Fibroblast of lung (primary cell): ENCODE measurements at regions not wholly inside any gene's neighbourhood (a gene's known extent, or its start where the extent isn't known, plus 50 kb on each side); places are given as distances from the start of the nearest gene placed in this dataset.

Source experiments
- DNase-seq, 2 donors: peaks; one replicate each; pipeline versions ENCODE4 v3.0.0 to v3.0.0-alpha.2; 2010; ENCODE audit warnings: low read depth in 2 of 2
- H2AFZ ChIP-seq: 2 replicates; pipeline ENCODE4 v1.5.1; 2012; ENCODE audit warnings: low read length, control low read depth, inconsistent platforms
- H3K27ac ChIP-seq: 2 replicates; pipeline ENCODE4 v1.5.1; 2011; ENCODE audit warnings: low read length, control low read depth; ENCODE audit not compliant: insufficient read depth
- H3K27me3 ChIP-seq: 2 replicates; pipeline ENCODE4 v1.5.1; 2011; ENCODE audit warnings: mild to moderate bottlenecking, low read length; ENCODE audit not compliant: control insufficient read depth, insufficient read depth
- H3K36me3 ChIP-seq: 2 replicates; pipeline ENCODE4 v1.5.1; 2011; ENCODE audit warnings: low read length; ENCODE audit not compliant: control insufficient read depth, insufficient read depth
- H3K4me1 ChIP-seq: 2 replicates; pipeline ENCODE4 v1.5.1; 2011; ENCODE audit warnings: low read length; ENCODE audit not compliant: control insufficient read depth, insufficient read depth; ENCODE audit errors: extremely low read depth
- H3K4me2 ChIP-seq: 2 replicates; pipeline ENCODE4 v1.5.1; 2011; ENCODE audit warnings: low read length, control low read depth; ENCODE audit not compliant: insufficient read depth; ENCODE audit errors: extremely low read depth
- H3K4me3 ChIP-seq, 4 experiments: fragments of 200-600 bp in 1 of 4; sonication (generic) in 1 of 4; replicated peaks in 1 of 4; 2 replicates each; pipeline ENCODE4 v1.5.1; 2011 to 2016; ENCODE audit warnings: low read length in 4 of 4, low read depth in 3 of 4, mild to moderate bottlenecking in 3 of 4, control low read depth in 2 of 4, inconsistent platforms in 1 of 4, mixed read lengths in 1 of 4; ENCODE audit not compliant: insufficient read depth in 1 of 4; ENCODE audit errors: control extremely low read depth in 1 of 4
- H3K79me2 ChIP-seq: 2 replicates; pipeline ENCODE4 v1.5.1; 2012; ENCODE audit warnings: mild to moderate bottlenecking, low read length, inconsistent platforms; ENCODE audit not compliant: control insufficient read depth, insufficient read depth
- H3K9ac ChIP-seq: 2 replicates; pipeline ENCODE4 v1.5.1; 2011; ENCODE audit warnings: mild to moderate bottlenecking, low read length, control low read depth; ENCODE audit not compliant: insufficient read depth
- H3K9me3 ChIP-seq: 2 replicates; pipeline ENCODE4 v1.5.1; 2012; ENCODE audit warnings: low read depth, low read length; ENCODE audit not compliant: control insufficient read depth, insufficient read depth
- H4K20me1 ChIP-seq: 2 replicates; pipeline ENCODE4 v1.5.1; 2011; ENCODE audit warnings: low read length; ENCODE audit not compliant: control insufficient read depth, insufficient read depth; ENCODE audit errors: extremely low read depth
- EZH2 ChIP-seq: IDR thresholded peaks from 2 replicates; pipeline ENCODE4 v1.5.1; 2012; ENCODE audit warnings: low read length, control low read depth, mild to moderate bottlenecking; ENCODE audit errors: missing control alignments
- TF ChIP-seq, protein P1 (sequence below), 2 donors: IDR thresholded peaks in 1 of 2; conservative IDR thresholded peaks in 1 of 2; 1 replicate in 1 of 2; 2 replicates in 1 of 2; pipeline ENCODE4 v1.5.1; 2011 to 2012; ENCODE audit warnings: low read length in 2 of 2, control low read depth in 1 of 2, inconsistent platforms in 1 of 2, low read depth in 1 of 2, mild to moderate bottlenecking in 1 of 2

DNA sequence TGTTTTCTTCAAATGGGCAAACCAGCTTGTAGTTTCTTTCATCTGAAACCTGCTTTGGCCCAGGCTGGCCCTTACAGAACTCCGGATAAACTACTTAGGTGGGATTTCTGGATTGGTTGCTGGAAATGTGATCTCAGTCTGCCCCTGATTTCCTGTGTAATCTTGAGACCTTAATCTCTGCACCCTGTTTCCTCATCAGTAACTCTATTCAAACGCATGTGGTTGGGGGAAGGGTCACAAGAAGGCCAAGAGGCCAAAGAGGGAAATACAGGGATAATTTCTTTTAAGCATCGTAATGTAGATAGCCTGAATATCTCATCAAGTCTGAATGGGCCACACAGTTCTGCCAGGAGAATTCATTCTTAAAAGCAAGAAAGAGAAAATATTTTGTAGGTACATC, 483.6 kb downstream of the LTN1 start:
- Histone ChIP-seq H3K27ac (no peak overlapping the region), H4K20me1 (no peaks in the 10 kb centered on the region), H3K27me3 (no peaks in the 10 kb centered on the region), H3K79me2 (no peaks in the 10 kb centered on the region), H2AFZ (no peak overlapping the region), H3K4me2 (no peak overlapping the region), H3K9me3 (no peaks in the 10 kb centered on the region), H3K9ac (no peak overlapping the region), H3K4me1 (no peaks in the 10 kb centered on the region), H3K36me3 (no peaks in the 10 kb centered on the region), H3K4me3 (no peak overlapping the region)
- no peak for DNase-seq
- TF ChIP-seq, protein P1, sequence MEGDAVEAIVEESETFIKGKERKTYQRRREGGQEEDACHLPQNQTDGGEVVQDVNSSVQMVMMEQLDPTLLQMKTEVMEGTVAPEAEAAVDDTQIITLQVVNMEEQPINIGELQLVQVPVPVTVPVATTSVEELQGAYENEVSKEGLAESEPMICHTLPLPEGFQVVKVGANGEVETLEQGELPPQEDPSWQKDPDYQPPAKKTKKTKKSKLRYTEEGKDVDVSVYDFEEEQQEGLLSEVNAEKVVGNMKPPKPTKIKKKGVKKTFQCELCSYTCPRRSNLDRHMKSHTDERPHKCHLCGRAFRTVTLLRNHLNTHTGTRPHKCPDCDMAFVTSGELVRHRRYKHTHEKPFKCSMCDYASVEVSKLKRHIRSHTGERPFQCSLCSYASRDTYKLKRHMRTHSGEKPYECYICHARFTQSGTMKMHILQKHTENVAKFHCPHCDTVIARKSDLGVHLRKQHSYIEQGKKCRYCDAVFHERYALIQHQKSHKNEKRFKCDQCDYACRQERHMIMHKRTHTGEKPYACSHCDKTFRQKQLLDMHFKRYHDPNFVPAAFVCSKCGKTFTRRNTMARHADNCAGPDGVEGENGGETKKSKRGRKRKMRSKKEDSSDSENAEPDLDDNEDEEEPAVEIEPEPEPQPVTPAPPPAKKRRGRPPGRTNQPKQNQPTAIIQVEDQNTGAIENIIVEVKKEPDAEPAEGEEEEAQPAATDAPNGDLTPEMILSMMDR (conservative IDR thresholded peaks at IDR 0.05 in 1 of 2, IDR thresholded peaks at IDR 0.05 in 1 of 2; ENCODE audit: low read depth in 1 of 2, low read length in 2 of 2) = no peak
- no peak for TF ChIP-seq EZH2

DNA sequence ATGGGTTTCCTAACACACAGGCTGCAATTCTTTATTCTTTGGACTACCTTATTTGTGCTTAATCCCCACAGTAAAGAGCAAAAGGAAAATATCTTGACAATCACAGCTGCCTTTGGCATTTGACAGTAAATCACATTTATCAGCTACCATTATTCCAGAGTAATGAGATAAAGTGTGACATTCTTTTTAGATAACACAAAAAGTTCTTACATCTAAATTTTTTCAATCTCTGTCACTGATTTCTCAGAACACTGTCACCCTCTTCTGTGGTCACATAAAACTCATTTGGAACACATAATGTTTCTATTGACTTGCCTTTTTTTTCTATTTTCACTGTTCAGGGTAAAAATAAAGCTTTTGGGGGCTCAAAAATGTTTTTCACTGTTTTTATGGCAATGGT, 484.6 kb downstream of the LTN1 start:
- H3K4me1 ChIP-seq = no peaks in the 10 kb centered on the region
- H2AFZ ChIP-seq = no peak overlapping the region
- no peaks in the 10 kb centered on the region for H3K9me3 ChIP-seq
- TF ChIP-seq EZH2 = no peak
- TF ChIP-seq, protein P1 (conservative IDR thresholded peaks at IDR 0.05 in 1 of 2, IDR thresholded peaks at IDR 0.05 in 1 of 2; ENCODE audit: low read depth in 1 of 2, low read length in 2 of 2) = no peak
- no peak overlapping the region for H3K4me2 ChIP-seq
- H3K27ac ChIP-seq = no peak overlapping the region
- no peaks in the 10 kb centered on the region for H3K36me3 ChIP-seq
- H3K79me2 ChIP-seq = no peaks in the 10 kb centered on the region
- H3K4me3 ChIP-seq = no peak overlapping the region
- no peaks in the 10 kb centered on the region for H4K20me1 ChIP-seq
- DNase-seq = no peak
- no peak overlapping the region for H3K9ac ChIP-seq
- no peaks in the 10 kb centered on the region for H3K27me3 ChIP-seq

DNA sequence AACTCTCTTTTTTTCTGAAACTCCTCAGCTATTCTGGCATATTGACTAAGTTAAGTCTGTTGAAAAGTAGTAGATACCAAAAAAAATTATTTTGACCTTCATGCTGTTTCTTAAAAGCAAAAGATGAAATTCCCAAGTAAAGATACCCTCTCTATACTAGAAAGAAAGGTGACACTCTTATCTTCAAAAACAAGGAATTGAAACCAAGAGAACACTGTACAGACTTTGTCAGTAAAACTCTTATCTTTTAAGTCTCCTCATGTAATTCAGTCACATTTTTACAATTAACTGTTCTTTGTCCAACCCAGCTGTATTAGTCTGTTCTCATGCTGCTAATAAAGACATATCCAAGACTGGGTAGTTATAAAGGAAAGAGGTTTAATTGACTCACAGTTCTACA, 496.2 kb downstream of the LTN1 start:
- TF ChIP-seq, protein P1 (conservative IDR thresholded peaks at IDR 0.05 in 1 of 2, IDR thresholded peaks at IDR 0.05 in 1 of 2; ENCODE audit: low read depth in 1 of 2, low read length in 2 of 2) = no peak
- no peak for TF ChIP-seq EZH2
- no peak overlapping the region for H3K4me3 ChIP-seq
- H3K9ac ChIP-seq = no peak overlapping the region
- H3K4me2 ChIP-seq = no peak overlapping the region
- no peaks in the 10 kb centered on the region for H3K79me2 ChIP-seq
- DNase-seq = no peak
- no peaks in the 10 kb centered on the region for H3K27me3 ChIP-seq
- no peaks in the 10 kb centered on the region for H3K9me3 ChIP-seq
- H4K20me1 ChIP-seq = no peaks in the 10 kb centered on the region
- no peaks in the 10 kb centered on the region for H3K36me3 ChIP-seq
- no peak overlapping the region for H3K27ac ChIP-seq
- no peak overlapping the region for H2AFZ ChIP-seq
- H3K4me1 ChIP-seq = no peaks in the 10 kb centered on the region
